ENCODE measurements at regions not wholly inside any gene's neighbourhood (a gene's known extent, or its start where the extent isn't known, plus 50 kb on each side); places are given as distances from the start of the nearest gene placed in this dataset.
A peak's percentile ranks its signal among the peaks of the same experiment; 100 is the strongest.

DNA sequence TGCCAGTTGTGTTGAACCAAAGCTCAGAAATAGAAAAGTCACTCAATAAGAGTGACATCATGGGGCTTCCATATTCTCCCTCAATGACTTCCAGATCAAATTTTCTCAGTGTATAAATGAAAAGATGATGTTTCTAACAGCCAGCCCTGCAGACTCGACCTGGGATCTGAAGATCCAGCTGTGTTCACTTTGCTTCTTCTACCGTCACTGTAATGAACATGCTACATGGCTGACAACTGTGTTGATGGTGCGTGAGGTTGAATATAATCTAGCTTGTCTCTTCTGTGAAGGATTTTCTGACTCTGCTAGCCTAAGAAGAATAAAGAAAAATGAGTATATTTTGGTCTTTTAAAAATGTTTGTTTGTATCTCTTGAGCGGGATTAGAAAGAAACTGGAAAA, 577.8 kb downstream of the ETNK1 start:
- intact Hi-C loops (cut with DNase I): no loop called here

DNA sequence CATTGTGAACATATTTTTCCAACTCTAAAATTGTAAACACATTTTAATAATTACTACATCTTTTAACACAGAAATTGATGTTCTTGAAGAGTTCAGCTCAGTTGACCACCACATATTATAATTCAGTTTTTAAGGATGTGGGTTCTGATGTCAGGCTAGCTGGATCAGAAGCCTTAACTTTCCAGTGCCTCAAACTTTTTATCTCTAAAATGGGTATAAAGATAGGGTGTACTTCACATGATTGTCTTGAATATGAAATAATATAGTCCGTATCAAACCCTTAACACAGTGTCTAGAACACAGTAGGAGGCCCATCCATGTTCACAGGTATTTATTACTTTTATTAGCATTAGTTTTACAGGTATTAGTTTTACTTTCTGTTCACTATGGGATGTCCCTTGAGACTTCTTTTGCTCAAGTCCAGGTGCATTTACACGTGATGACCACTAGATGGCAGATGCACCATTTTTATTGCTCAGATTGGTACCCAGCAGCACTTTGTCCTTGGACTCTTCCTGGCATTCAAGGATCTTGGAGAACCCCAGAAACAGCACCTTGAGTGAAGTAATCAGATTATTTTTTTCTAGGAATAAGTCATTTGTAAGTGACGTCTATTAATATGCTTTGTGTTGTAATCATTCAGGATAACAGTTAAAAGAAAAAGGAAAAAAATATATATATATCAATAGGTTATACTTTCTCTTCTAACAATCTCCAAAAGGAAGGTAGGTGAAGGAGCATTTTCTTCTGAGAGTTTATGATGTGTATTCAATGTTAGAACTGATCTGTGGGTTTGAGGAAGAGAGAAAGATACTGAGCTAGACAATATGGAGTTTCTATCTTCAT, 580.2 kb downstream of the ETNK1 start:
- H3K27me3 ChIP-seq: no peaks in the 10 kb centered on the region
- no peaks in the 10 kb centered on the region for H3K9me3 ChIP-seq
- TF ChIP-seq, protein P1, sequence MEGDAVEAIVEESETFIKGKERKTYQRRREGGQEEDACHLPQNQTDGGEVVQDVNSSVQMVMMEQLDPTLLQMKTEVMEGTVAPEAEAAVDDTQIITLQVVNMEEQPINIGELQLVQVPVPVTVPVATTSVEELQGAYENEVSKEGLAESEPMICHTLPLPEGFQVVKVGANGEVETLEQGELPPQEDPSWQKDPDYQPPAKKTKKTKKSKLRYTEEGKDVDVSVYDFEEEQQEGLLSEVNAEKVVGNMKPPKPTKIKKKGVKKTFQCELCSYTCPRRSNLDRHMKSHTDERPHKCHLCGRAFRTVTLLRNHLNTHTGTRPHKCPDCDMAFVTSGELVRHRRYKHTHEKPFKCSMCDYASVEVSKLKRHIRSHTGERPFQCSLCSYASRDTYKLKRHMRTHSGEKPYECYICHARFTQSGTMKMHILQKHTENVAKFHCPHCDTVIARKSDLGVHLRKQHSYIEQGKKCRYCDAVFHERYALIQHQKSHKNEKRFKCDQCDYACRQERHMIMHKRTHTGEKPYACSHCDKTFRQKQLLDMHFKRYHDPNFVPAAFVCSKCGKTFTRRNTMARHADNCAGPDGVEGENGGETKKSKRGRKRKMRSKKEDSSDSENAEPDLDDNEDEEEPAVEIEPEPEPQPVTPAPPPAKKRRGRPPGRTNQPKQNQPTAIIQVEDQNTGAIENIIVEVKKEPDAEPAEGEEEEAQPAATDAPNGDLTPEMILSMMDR (IDR thresholded peaks at IDR 0.05): peak; percentile 83 to 84
- H3K36me3 ChIP-seq: no peaks in the 10 kb centered on the region
- peak in 2 of 4 donors; percentile 26 to 56 for DNase-seq
- intact Hi-C loops (cut with DNase I): no loop called here
- H3K4me3 ChIP-seq: no peak overlapping the region
- no peaks in the 10 kb centered on the region for H3K4me1 ChIP-seq
- peak; percentile 91 for ATAC-seq
- no peak overlapping the region for H3K27ac ChIP-seq

More for the DNA sequence above, 577.8 kb downstream of the ETNK1 start:
- Histone ChIP-seq H3K36me3 (no peaks in the 10 kb centered on the region), H3K4me1 (no peaks in the 10 kb centered on the region), H3K9me3 (no peaks in the 10 kb centered on the region), H3K27ac (no peak overlapping the region), H3K27me3 (no peaks in the 10 kb centered on the region), H3K4me3 (no peak overlapping the region)
- TF ChIP-seq, protein P1 (IDR thresholded peaks at IDR 0.05): no peak
- DNase-seq (no peak), ATAC-seq (no peak)

DNA sequence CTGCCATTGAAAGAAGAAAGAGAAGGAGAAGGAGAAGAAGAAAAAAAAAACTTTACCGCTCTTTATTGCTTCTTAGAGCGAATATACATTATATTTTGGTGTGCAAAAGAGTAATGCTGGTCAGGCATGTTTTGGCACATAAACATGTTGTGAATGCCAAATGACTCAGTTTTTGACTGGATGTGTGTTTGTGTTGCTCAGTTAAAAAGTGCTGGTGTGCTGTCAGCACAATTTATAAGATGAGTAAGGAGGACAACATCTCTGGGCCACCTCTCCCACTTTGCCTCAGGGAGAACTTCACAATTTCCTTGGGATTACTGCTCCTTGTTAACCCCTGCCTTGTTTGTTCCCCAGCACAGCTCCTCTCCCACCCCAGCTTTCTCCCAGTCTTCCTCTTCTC, 584.8 kb downstream of the ETNK1 start:
- Histone ChIP-seq H3K4me1 (no peaks in the 10 kb centered on the region), H3K27ac (no peak overlapping the region), H3K4me3 (no peak overlapping the region), H3K27me3 (no peaks in the 10 kb centered on the region), H3K36me3 (no peaks in the 10 kb centered on the region), H3K9me3 (peaks cover 0 to 4% of the 10 kb centered on the region in 2 donors)
- DNase-seq (no peak), ATAC-seq (no peak)
- intact Hi-C loops (cut with DNase I): no loop called here
- TF ChIP-seq, protein P1 (IDR thresholded peaks at IDR 0.05): no peak

DNA sequence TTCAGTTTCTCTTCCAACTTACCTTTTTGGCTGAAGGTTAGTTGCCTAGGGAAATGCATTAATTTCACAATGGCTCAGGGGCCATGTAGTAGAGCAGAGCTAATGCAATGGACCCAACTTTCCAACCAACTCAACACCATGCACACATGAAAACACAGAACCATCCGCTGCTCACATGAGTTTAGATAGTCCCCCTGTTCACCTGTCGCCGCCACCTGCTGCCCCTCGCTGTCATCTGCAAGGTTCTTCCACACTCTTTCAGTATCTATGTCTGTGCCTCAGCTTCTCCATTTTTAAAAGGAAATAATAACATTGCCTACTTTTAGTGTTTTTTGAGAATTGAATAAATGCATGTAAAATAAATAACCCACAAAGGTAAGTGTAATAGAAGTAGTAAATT, 585.6 kb downstream of the ETNK1 start:
- H3K9me3 ChIP-seq: peaks cover 0 to 12% of the 10 kb centered on the region in 2 donors
- TF ChIP-seq, protein P1 (IDR thresholded peaks at IDR 0.05): no peak
- H3K27me3 ChIP-seq: no peaks in the 10 kb centered on the region
- H3K36me3 ChIP-seq: no peaks in the 10 kb centered on the region
- DNase-seq: peak in 1 of 4 donors; percentile 45
- H3K4me3 ChIP-seq: no peak overlapping the region
- intact Hi-C loops (cut with DNase I): no loop called here
- H3K27ac ChIP-seq: no peak overlapping the region
- no peak for ATAC-seq
- H3K4me1 ChIP-seq: no peaks in the 10 kb centered on the region

DNA sequence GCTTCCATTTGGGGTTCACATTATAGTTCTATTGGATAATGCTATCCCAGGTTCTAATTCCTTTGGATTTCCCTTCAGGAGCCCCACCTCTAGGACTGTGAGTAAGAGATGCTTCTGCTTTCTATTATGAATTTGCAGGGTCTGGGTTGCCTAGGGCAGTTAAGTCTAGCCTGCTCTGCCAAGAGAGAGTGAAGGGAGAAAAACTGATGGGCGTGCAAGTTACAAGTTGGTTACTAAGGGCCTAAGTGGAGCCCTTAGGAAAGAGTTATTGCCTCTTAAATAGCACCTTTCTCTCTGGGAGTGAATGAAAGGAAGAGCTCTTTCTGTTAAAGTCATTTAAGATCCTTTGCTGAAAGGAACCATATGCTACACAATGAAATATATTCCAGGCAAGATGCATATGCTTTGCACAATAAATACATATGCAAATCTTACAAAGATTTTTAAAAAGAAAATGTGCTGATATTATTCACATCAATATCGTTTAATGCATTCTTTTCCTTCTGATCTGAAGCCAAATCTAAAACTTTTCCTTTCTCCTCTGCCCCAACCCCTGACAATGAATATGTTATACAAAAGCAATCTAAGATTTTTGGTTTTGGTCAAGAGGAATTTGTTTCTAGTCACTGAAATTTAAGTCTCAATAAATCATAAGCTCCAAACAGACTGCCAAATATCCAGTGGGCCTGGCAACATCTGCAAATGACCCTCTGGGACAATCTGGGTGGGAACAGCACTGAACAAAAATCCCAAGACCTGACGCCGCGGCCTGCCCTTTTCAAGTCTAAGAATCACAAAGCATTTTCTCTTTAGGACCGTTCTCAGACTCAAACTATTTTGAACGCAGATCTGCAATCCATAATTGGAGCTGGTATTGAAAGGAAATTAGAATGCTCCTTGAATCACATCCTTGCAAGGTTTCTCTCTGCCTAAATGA, 586.7 kb downstream of the ETNK1 start:
- ATAC-seq (no peak), DNase-seq (no peak)
- TF ChIP-seq, protein P1 (IDR thresholded peaks at IDR 0.05): no peak
- Histone ChIP-seq H3K4me1 (no peaks in the 10 kb centered on the region), H3K27ac (no peak overlapping the region), H3K9me3 (peaks cover 0 to 20% of the 10 kb centered on the region in 2 donors), H3K36me3 (no peaks in the 10 kb centered on the region), H3K4me3 (no peak overlapping the region), H3K27me3 (no peaks in the 10 kb centered on the region)
- intact Hi-C loops (cut with DNase I): no loop called here

Data from left lung (tissue), 4 donors.